ENCODE measurements at regions not wholly inside any gene's neighbourhood (a gene's known extent, or its start where the extent isn't known, plus 50 kb on each side); places are given as distances from the start of the nearest gene placed in this dataset.
"Not testable (repeated sequence)": the region's sequence is repeated elsewhere in the genome, so short reads cannot be mapped to it uniquely, and the experiment has no call there.

GRCh38 chr2:113823716-113824595 is 65.9 kb upstream of the ACTR3 start:
- no peak overlapping the region for H3K4me3 Mint-ChIP-seq
- DNase-seq (ENCODE audit: extremely low spot score, unreplicated experiment) = no peak
- no peaks in the 10 kb centered on the region for H3K36me3 Mint-ChIP-seq
- TF ChIP-seq CTCF (conservative IDR thresholded peaks at IDR 0.05) = no peak
- H3K4me1 Mint-ChIP-seq (ENCODE audit: unreplicated experiment) = peaks cover 10% of the 10 kb centered on the region
- H3K27me3 Mint-ChIP-seq = no peaks in the 10 kb centered on the region
- peaks cover 5% of the 10 kb centered on the region for H3K9me3 Mint-ChIP-seq
- no peak overlapping the region for H3K27ac Mint-ChIP-seq

- Mint-ChIP-seq H3K27ac (no peak overlapping the region), H3K4me1 (ENCODE audit: unreplicated experiment) (peaks cover 17% of the 10 kb centered on the region), H3K27me3 (no peaks in the 10 kb centered on the region), H3K9me3 (no peaks in the 10 kb centered on the region), H3K36me3 (no peaks in the 10 kb centered on the region), H3K4me3 (no peak overlapping the region)
- DNase-seq (ENCODE audit: extremely low spot score, unreplicated experiment) = no peak
- TF ChIP-seq CTCF (conservative IDR thresholded peaks at IDR 0.05) = no peak
Observed at GRCh38 chr2:113822087-113822815, 65.8 kb upstream of the SLC35F5 start.

GRCh38 chr2:113818382-113818951 is 62.0 kb upstream of the SLC35F5 start:
- Mint-ChIP-seq H3K27me3 (no peaks in the 10 kb centered on the region), H3K36me3 (no peaks in the 10 kb centered on the region), H3K4me1 (ENCODE audit: unreplicated experiment) (peaks cover 7% of the 10 kb centered on the region), H3K27ac (peak overlapping the region; percentile 32), H3K4me3 (peak overlapping the region; percentile 41), H3K9me3 (no peaks in the 10 kb centered on the region)
- TF ChIP-seq CTCF (conservative IDR thresholded peaks at IDR 0.05) = no peak
- DNase-seq (ENCODE audit: extremely low spot score, unreplicated experiment) = no peak

DNA sequence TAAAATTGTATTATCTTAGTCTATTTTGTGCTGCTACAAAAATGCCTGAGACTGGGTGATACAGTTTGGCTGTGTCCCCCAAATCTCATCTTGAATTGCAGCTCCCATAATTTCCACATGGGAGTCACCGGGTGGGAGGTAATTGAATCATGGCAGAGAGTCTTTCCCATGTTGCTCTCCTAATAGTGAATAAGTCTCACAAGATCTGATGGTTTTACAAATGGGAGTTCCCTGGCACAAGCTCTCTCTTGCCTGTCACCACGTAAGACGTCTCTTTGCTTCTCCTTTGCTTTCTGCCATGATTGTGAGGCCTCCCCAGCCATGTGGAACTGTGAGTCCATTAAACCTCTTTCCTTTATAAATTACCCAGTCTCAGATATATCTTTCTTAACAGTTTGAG is 57.0 kb upstream of the SLC35F5 start:
- not testable (repeated sequence) for H3K9me3 Mint-ChIP-seq; H3K4me3 Mint-ChIP-seq; H3K4me1 Mint-ChIP-seq (ENCODE audit: unreplicated experiment); H3K27ac Mint-ChIP-seq; DNase-seq (ENCODE audit: extremely low spot score, unreplicated experiment); H3K27me3 Mint-ChIP-seq; H3K36me3 Mint-ChIP-seq

- no peak for DNase-seq (ENCODE audit: extremely low spot score, unreplicated experiment)
- no peak for TF ChIP-seq CTCF (conservative IDR thresholded peaks at IDR 0.05)
- no peak overlapping the region for H3K4me3 Mint-ChIP-seq
- H3K27me3 Mint-ChIP-seq = no peaks in the 10 kb centered on the region
- peaks cover 5% of the 10 kb centered on the region for H3K9me3 Mint-ChIP-seq
- no peak overlapping the region for H3K27ac Mint-ChIP-seq
- no peaks in the 10 kb centered on the region for H3K4me1 Mint-ChIP-seq (ENCODE audit: unreplicated experiment)
- H3K36me3 Mint-ChIP-seq = no peaks in the 10 kb centered on the region
Observed at GRCh38 chr2:113812204-113812603, 55.8 kb upstream of the SLC35F5 start.

Measured in type B pancreatic cell (in vitro differentiated cells).